Keratinocyte (primary cell): ENCODE measurements at regions not wholly inside any gene's neighbourhood (a gene's known extent, or its start where the extent isn't known, plus 50 kb on each side); places are given as distances from the start of the nearest gene placed in this dataset.
"Not testable (repeated sequence)": the region's sequence is repeated elsewhere in the genome, so short reads cannot be mapped to it uniquely, and the experiment has no call there.

Experiments
- DNase-seq: peaks from one replicate; pipeline ENCODE4 v3.0.0-alpha.2; 2011; ENCODE audit warnings: low read depth, missing footprints, low spot score
- FAIRE-seq: peaks from 2 replicates; lab custom pipeline; 2011; peaks lifted over from hg19 to GRCh38; lab: Jason Lieb, UNC
- H2AFZ ChIP-seq: 2 replicates; pipeline ENCODE4 v1.6.0; 2012; ENCODE audit warnings: low read length, control low read depth, inconsistent platforms; ENCODE audit not compliant: control insufficient read depth
- H3K27ac ChIP-seq: 2 replicates; pipeline ENCODE4 v1.5.1; 2011; ENCODE audit warnings: low read length; ENCODE audit not compliant: control insufficient read depth, insufficient read depth
- H3K27me3 ChIP-seq: 3 replicates; pipeline ENCODE4 v1.6.0; 2011; ENCODE audit warnings: low read length; ENCODE audit not compliant: control insufficient read depth, insufficient read depth; ENCODE audit errors: extremely low read depth
- H3K36me3 ChIP-seq, 2 experiments: 2 replicates in 1 of 2; 3 replicates in 1 of 2; pipeline ENCODE4 v1.5.1; 2011; ENCODE audit warnings: low read length in 2 of 2, mild to moderate bottlenecking in 1 of 2; ENCODE audit not compliant: control insufficient read depth in 2 of 2, insufficient read depth in 2 of 2; ENCODE audit errors: extremely low read depth in 1 of 2
- H3K4me1 ChIP-seq: 3 replicates; pipeline ENCODE4 v1.5.1; 2011; ENCODE audit warnings: low read length; ENCODE audit not compliant: control insufficient read depth, insufficient read depth; ENCODE audit errors: extremely low read depth
- H3K4me2 ChIP-seq: 3 replicates; pipeline ENCODE4 v1.6.0; 2011; ENCODE audit warnings: low read depth, low read length; ENCODE audit not compliant: control insufficient read depth, insufficient read depth; ENCODE audit errors: extremely low read depth
- H3K4me3 ChIP-seq, 3 experiments: fragments of 200-600 bp in 1 of 3; sonication (generic) in 1 of 3; 2 replicates in 2 of 3; 3 replicates in 1 of 3; pipeline ENCODE4 v1.5.1; 2011 to 2016; ENCODE audit warnings: low read length in 3 of 3, mild to moderate bottlenecking in 3 of 3, control low read depth in 2 of 3, inconsistent platforms in 1 of 3, low read depth in 1 of 3, mixed read lengths in 1 of 3, mixed run types in 1 of 3, moderate library complexity in 1 of 3; ENCODE audit not compliant: control insufficient read depth in 2 of 3, insufficient read depth in 2 of 3; ENCODE audit errors: extremely low read depth in 1 of 3
- H3K79me2 ChIP-seq: 2 replicates; pipeline ENCODE4 v1.6.0; 2012; ENCODE audit warnings: low read length; ENCODE audit not compliant: control insufficient read depth, insufficient read depth
- H3K9ac ChIP-seq: 3 replicates; pipeline ENCODE4 v1.6.0; 2011; ENCODE audit warnings: low read length; ENCODE audit not compliant: control insufficient read depth, insufficient read depth; ENCODE audit errors: extremely low read depth
- H3K9me1 ChIP-seq: 3 replicates; pipeline ENCODE4 v1.6.0; 2011; ENCODE audit warnings: low read length; ENCODE audit not compliant: control insufficient read depth, insufficient read depth; ENCODE audit errors: extremely low read depth
- H3K9me3 ChIP-seq: 2 replicates; pipeline ENCODE4 v1.5.1; 2012; ENCODE audit warnings: low read depth, low read length; ENCODE audit not compliant: control insufficient read depth
- H4K20me1 ChIP-seq: 3 replicates; pipeline ENCODE4 v1.6.0; 2011; ENCODE audit warnings: low read length; ENCODE audit not compliant: control insufficient read depth, insufficient read depth; ENCODE audit errors: extremely low read depth
- CTCF ChIP-seq, 3 experiments: IDR thresholded peaks in 1 of 3; conservative IDR thresholded peaks in 1 of 3; optimal IDR thresholded peaks in 1 of 3; 2 replicates in 2 of 3; 3 replicates in 1 of 3; pipeline versions ENCODE3 to v1.5.1; 2011; ENCODE audit warnings: low read length in 3 of 3, mild to moderate bottlenecking in 3 of 3, moderate library complexity in 2 of 3, control low read depth in 1 of 3, inconsistent platforms in 1 of 3; ENCODE audit not compliant: insufficient read depth in 2 of 3; ENCODE audit errors: extremely low read depth in 1 of 3
- EZH2 ChIP-seq: IDR thresholded peaks from one replicate; pipeline ENCODE4 v1.6.1; 2012; ENCODE audit warnings: inconsistent platforms, mild to moderate bottlenecking, low read length, moderate library complexity
- dilution Hi-C: fragments of 300-500 bp; cut with MboI; formaldehyde crosslinking; loops from one replicate; pipeline ENCODE4 v1.7.0; 2020; ENCODE audit warnings: low sequenced_read_pairs; ENCODE audit not compliant: extremely low pct_ligation_motif_present

- dilution Hi-C loops: no loop called here
- Histone ChIP-seq H4K20me1 (no peaks in the 10 kb centered on the region), H3K9me3 (no peaks in the 10 kb centered on the region), H3K4me2 (no peak overlapping the region), H3K79me2 (no peaks in the 10 kb centered on the region), H3K9me1 (no peaks in the 10 kb centered on the region), H3K4me1 (no peaks in the 10 kb centered on the region), H2AFZ (no peak overlapping the region), H3K27me3 (no peaks in the 10 kb centered on the region), H3K4me3 (no peak overlapping the region), H3K27ac (no peak overlapping the region), H3K9ac (no peak overlapping the region), H3K36me3 (no peaks in the 10 kb centered on the region)
- DNase-seq: no peak
- FAIRE-seq: peak; percentile 23
- TF ChIP-seq EZH2 (no peak), CTCF (optimal IDR thresholded peaks at IDR 0.05 in 1 of 3, IDR thresholded peaks at IDR 0.05 in 1 of 3, conservative IDR thresholded peaks at IDR 0.05 in 1 of 3; ENCODE audit: extremely low read depth in 1 of 3, insufficient read depth in 2 of 3, low read length in 3 of 3) (no peak)
These were observed 148.6 kb downstream of the IGLL1 start for GRCh38 chr22:23431337-23432072.

GRCh38 chr22:23424551-23425068, 155.5 kb downstream of the IGLL1 start:
- H3K9me3 ChIP-seq, H3K27ac ChIP-seq, H3K4me2 ChIP-seq, H3K36me3 ChIP-seq, H3K27me3 ChIP-seq, H3K9ac ChIP-seq, FAIRE-seq, DNase-seq, H3K4me3 ChIP-seq, H3K4me1 ChIP-seq, dilution Hi-C loops, H4K20me1 ChIP-seq, H3K79me2 ChIP-seq, H3K9me1 ChIP-seq, H2AFZ ChIP-seq: not testable (repeated sequence)

GRCh38 chr22:23424031-23424430, 156.1 kb downstream of the IGLL1 start:
- no peak overlapping the region for H2AFZ ChIP-seq
- no peak for TF ChIP-seq CTCF (optimal IDR thresholded peaks at IDR 0.05 in 1 of 3, IDR thresholded peaks at IDR 0.05 in 1 of 3, conservative IDR thresholded peaks at IDR 0.05 in 1 of 3; ENCODE audit: extremely low read depth in 1 of 3, insufficient read depth in 2 of 3, low read length in 3 of 3)
- TF ChIP-seq EZH2: no peak
- no peaks in the 10 kb centered on the region for H3K79me2 ChIP-seq
- no peak overlapping the region for H3K27ac ChIP-seq
- no peaks in the 10 kb centered on the region for H3K9me1 ChIP-seq
- FAIRE-seq (no peak), DNase-seq (no peak)
- no peak overlapping the region for H3K4me3 ChIP-seq
- no peaks in the 10 kb centered on the region for H3K9me3 ChIP-seq
- no peaks in the 10 kb centered on the region for H3K4me1 ChIP-seq
- H4K20me1 ChIP-seq: no peaks in the 10 kb centered on the region
- no peak overlapping the region for H3K9ac ChIP-seq
- dilution Hi-C loops: no loop called here
- H3K4me2 ChIP-seq: no peak overlapping the region
- no peaks in the 10 kb centered on the region for H3K36me3 ChIP-seq
- no peaks in the 10 kb centered on the region for H3K27me3 ChIP-seq

GRCh38 chr22:23422281-23422680, 157.8 kb downstream of the IGLL1 start:
- H3K9me1 ChIP-seq, H3K36me3 ChIP-seq, H3K4me2 ChIP-seq, H2AFZ ChIP-seq, dilution Hi-C loops, DNase-seq, H3K4me3 ChIP-seq, H3K9me3 ChIP-seq, H4K20me1 ChIP-seq, H3K9ac ChIP-seq, FAIRE-seq, H3K4me1 ChIP-seq, H3K27me3 ChIP-seq, H3K27ac ChIP-seq, H3K79me2 ChIP-seq: not testable (repeated sequence)
